ES-I3 (cell line): ENCODE measurements at regions not wholly inside any gene's neighbourhood (a gene's known extent, or its start where the extent isn't known, plus 50 kb on each side); places are given as distances from the start of the nearest gene placed in this dataset.
"Not testable (repeated sequence)": the region's sequence is repeated elsewhere in the genome, so short reads cannot be mapped to it uniquely, and the experiment has no call there.

Experiments used
- H3K36me3 ChIP-seq: 2 replicates; pipeline ENCODE4 v1.6.1; 2013; ENCODE audit warnings: mild to moderate bottlenecking, low read length, control low read depth, moderate library complexity; ENCODE audit not compliant: insufficient read depth
- H3K4me1 ChIP-seq: 2 replicates; pipeline ENCODE4 v1.6.1; 2013; ENCODE audit warnings: mild to moderate bottlenecking, control low read depth, low read length; ENCODE audit not compliant: insufficient read depth
- H3K9ac ChIP-seq: 2 replicates; pipeline ENCODE4 v1.6.1; 2013; ENCODE audit warnings: low read depth, mild to moderate bottlenecking, low read length, moderate library complexity
- H3K9me3 ChIP-seq: 2 replicates; pipeline ENCODE4 v1.6.1; 2013; ENCODE audit warnings: mild to moderate bottlenecking, low read length, moderate library complexity; ENCODE audit not compliant: control insufficient read depth, insufficient read depth

GRCh38 chr13:108102771-108103170 lies 112.6 kb downstream of the LIG4 start:
- Histone ChIP-seq H3K9ac (no peak overlapping the region), H3K4me1 (peaks cover 3% of the 10 kb centered on the region; the same call in 1 of the 2 replicates), H3K9me3 (no peaks in the 10 kb centered on the region), H3K36me3 (no peaks in the 10 kb centered on the region)

- Histone ChIP-seq H3K9me3 (no peaks in the 10 kb centered on the region), H3K4me1 (no peaks in the 10 kb centered on the region), H3K9ac (no peak overlapping the region), H3K36me3 (no peaks in the 10 kb centered on the region)
Measured at GRCh38 chr13:108096301-108096915, 118.9 kb downstream of the LIG4 start.

GRCh38 chr13:108095036-108095435 lies 120.3 kb downstream of the LIG4 start:
- H3K9me3 ChIP-seq: no peaks in the 10 kb centered on the region
- no peak overlapping the region for H3K9ac ChIP-seq
- H3K4me1 ChIP-seq: no peaks in the 10 kb centered on the region
- no peaks in the 10 kb centered on the region for H3K36me3 ChIP-seq

GRCh38 chr13:108093616-108094015 lies 121.7 kb downstream of the LIG4 start:
- H3K4me1 ChIP-seq: no peaks in the 10 kb centered on the region
- no peak overlapping the region for H3K9ac ChIP-seq
- H3K36me3 ChIP-seq: no peaks in the 10 kb centered on the region
- no peaks in the 10 kb centered on the region for H3K9me3 ChIP-seq

- H3K36me3 ChIP-seq: no peaks in the 10 kb centered on the region
- no peak overlapping the region for H3K9ac ChIP-seq
- no peaks in the 10 kb centered on the region for H3K9me3 ChIP-seq
- H3K4me1 ChIP-seq: peaks cover 8% of the 10 kb centered on the region
Measured at GRCh38 chr13:108087810-108088209, 127.5 kb downstream of the LIG4 start.

- H3K9ac ChIP-seq: no peak overlapping the region
- no peaks in the 10 kb centered on the region for H3K36me3 ChIP-seq
- H3K4me1 ChIP-seq: peaks cover 11% of the 10 kb centered on the region
- no peaks in the 10 kb centered on the region for H3K9me3 ChIP-seq
Measured at GRCh38 chr13:108086678-108087077, 128.7 kb downstream of the LIG4 start.

- peaks cover 11% of the 10 kb centered on the region for H3K4me1 ChIP-seq
- H3K9me3 ChIP-seq: no peaks in the 10 kb centered on the region
- H3K36me3 ChIP-seq: no peaks in the 10 kb centered on the region
- H3K9ac ChIP-seq: no peak overlapping the region
Measured at GRCh38 chr13:108084840-108085239, 130.5 kb downstream of the LIG4 start.

GRCh38 chr13:108083056-108083455 lies 132.3 kb downstream of the LIG4 start:
- 0 out of 2 replicates have a peak, but pooled peaks cover under 1% of the 10 kb centered on the region for H3K9me3 ChIP-seq
- H3K36me3 ChIP-seq: no peaks in the 10 kb centered on the region
- no peak overlapping the region for H3K9ac ChIP-seq
- peaks cover 11% of the 10 kb centered on the region for H3K4me1 ChIP-seq

- Histone ChIP-seq H3K9me3 (peaks cover 6% of the 10 kb centered on the region; the same call in 1 of the 2 replicates), H3K4me1 (peaks cover 11% of the 10 kb centered on the region), H3K36me3 (no peaks in the 10 kb centered on the region), H3K9ac (no peak overlapping the region)
Measured at GRCh38 chr13:108082481-108082880, 132.9 kb downstream of the LIG4 start.

- Histone ChIP-seq H3K9ac (no peak overlapping the region), H3K36me3 (no peaks in the 10 kb centered on the region), H3K9me3 (peaks cover 17% of the 10 kb centered on the region), H3K4me1 (no peaks in the 10 kb centered on the region)
Measured at GRCh38 chr13:108077284-108077683, 138.1 kb downstream of the LIG4 start.

GRCh38 chr13:108074429-108074828 lies 140.9 kb downstream of the LIG4 start:
- H3K36me3 ChIP-seq, H3K4me1 ChIP-seq, H3K9ac ChIP-seq: not testable (repeated sequence)
- peaks cover 23% of the 10 kb centered on the region for H3K9me3 ChIP-seq

GRCh38 chr13:108070925-108071324 lies 144.4 kb downstream of the LIG4 start:
- H3K9ac ChIP-seq: no peak overlapping the region
- no peaks in the 10 kb centered on the region for H3K4me1 ChIP-seq
- peaks cover 12% of the 10 kb centered on the region for H3K9me3 ChIP-seq
- H3K36me3 ChIP-seq: no peaks in the 10 kb centered on the region

- Histone ChIP-seq H3K4me1 (no peaks in the 10 kb centered on the region), H3K36me3 (no peaks in the 10 kb centered on the region), H3K9me3 (peaks cover 12% of the 10 kb centered on the region), H3K9ac (no peak overlapping the region)
Measured at GRCh38 chr13:108070491-108070890, 144.8 kb downstream of the LIG4 start.

- Histone ChIP-seq H3K4me1 (no peaks in the 10 kb centered on the region), H3K9ac (no peak overlapping the region), H3K36me3 (no peaks in the 10 kb centered on the region), H3K9me3 (peaks cover 10% of the 10 kb centered on the region)
Measured at GRCh38 chr13:108069521-108070210, 145.7 kb downstream of the LIG4 start.

- H3K9ac ChIP-seq, H3K36me3 ChIP-seq, H3K9me3 ChIP-seq: not testable (repeated sequence)
Measured at GRCh38 chr13:108064372-108064771, 151.0 kb downstream of the LIG4 start.

More at GRCh38 chr13:108064372-108064771, 151.0 kb downstream of the LIG4 start:
- H3K4me1 ChIP-seq: not testable (repeated sequence)
